Thyroid gland (tissue), 4 donors: ENCODE measurements at regions not wholly inside any gene's neighbourhood (a gene's known extent, or its start where the extent isn't known, plus 50 kb on each side); places are given as distances from the start of the nearest gene placed in this dataset.

ENCODE experiments used
- CTCF ChIP-seq, 6 experiments: fragments of 200-600 bp in 3 of 6; fragments of 450-650 bp in 3 of 6; sonication (generic) in 3 of 6; IDR thresholded peaks; one replicate each; pipeline ENCODE4 v1.5.1; 2016 to 2019; ENCODE audit warnings: antibody characterized with exemption in 6 of 6, mild to moderate bottlenecking in 2 of 6, inconsistent platforms in 1 of 6, moderate library complexity in 1 of 6
- POLR2A ChIP-seq, 2 donors: fragments of 450-650 bp; IDR thresholded peaks; one replicate each; pipeline ENCODE4 v1.6.1; 2017; ENCODE audit warnings: antibody characterized with exemption in 2 of 2, mild to moderate bottlenecking in 2 of 2, moderate library complexity in 1 of 2

DNA sequence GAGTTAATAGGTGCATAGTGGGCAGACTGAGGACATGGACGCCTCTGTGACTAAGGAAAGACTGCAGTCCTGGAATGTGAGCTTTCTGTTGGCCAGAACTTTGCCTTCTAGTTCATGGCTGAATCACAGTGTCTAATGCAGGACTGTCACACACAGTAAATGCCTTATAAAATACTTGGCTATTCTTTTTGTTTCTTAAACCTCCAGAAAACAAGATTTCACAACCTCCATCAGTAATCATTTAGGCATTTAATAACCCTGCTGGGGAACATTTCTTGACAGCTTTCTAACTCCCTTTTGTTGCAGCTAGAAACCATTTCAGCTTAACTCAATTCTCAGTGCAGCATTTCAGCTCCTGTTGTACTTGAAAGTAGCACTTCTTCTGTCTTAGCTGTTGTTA is 335.8 kb upstream of the DDI1 start:
- TF ChIP-seq CTCF (IDR thresholded peaks at IDR 0.05): no peak
- no peak for TF ChIP-seq POLR2A (IDR thresholded peaks at IDR 0.05)
